Activated CD4-positive, alpha-beta memory T cell treated with anti-CD3 and anti-CD28 coated beads for 36 hours (primary cell): ENCODE measurements at regions not wholly inside any gene's neighbourhood (a gene's known extent, or its start where the extent isn't known, plus 50 kb on each side); places are given as distances from the start of the nearest gene placed in this dataset.
"Not testable (repeated sequence)": the region's sequence is repeated elsewhere in the genome, so short reads cannot be mapped to it uniquely, and the experiment has no call there.

Experiments
- CTCF ChIA-PET: fragments of 350-600 bp; sonication (Branson Sonifier 250); formaldehyde crosslinking; loops from one replicate; lab custom pipeline; 2021; ENCODE audit warnings: antibody characterized with exemption, inconsistent platforms; lab: Charles Lee
- POLR2A ChIA-PET: fragments of 350-600 bp; sonication (Branson Sonifier 250); formaldehyde crosslinking; loops from one replicate; lab custom pipeline; 2021; ENCODE audit warnings: antibody characterized with exemption; lab: Charles Lee
- DNase-seq: peaks from one replicate; pipeline ENCODE4 v3.0.0-alpha.2; 2020
- H3K27ac Mint-ChIP-seq: one replicate; pipeline ENCODE4 v1.8.0; 2021; ENCODE audit warnings: mixed read lengths
- H3K27me3 Mint-ChIP-seq: one replicate; pipeline ENCODE4 v1.8.0; 2021; ENCODE audit warnings: mixed read lengths
- H3K36me3 Mint-ChIP-seq: one replicate; pipeline ENCODE4 v1.8.0; 2021; ENCODE audit warnings: mixed read lengths
- H3K4me1 Mint-ChIP-seq: one replicate; pipeline ENCODE4 v1.8.0; 2021; ENCODE audit warnings: low read depth, mixed read lengths
- H3K4me3 Mint-ChIP-seq: one replicate; pipeline ENCODE4 v1.8.0; 2021; ENCODE audit warnings: mild to moderate bottlenecking, mixed read lengths
- H3K9me3 Mint-ChIP-seq: one replicate; pipeline ENCODE4 v1.8.0; 2021; ENCODE audit warnings: mixed read lengths
- intact Hi-C: fragments of 100-400 bp; cut with micrococcal nuclease; formaldehyde crosslinking; loops from one replicate; pipeline ENCODE4 v1.15.1; 2023

DNA sequence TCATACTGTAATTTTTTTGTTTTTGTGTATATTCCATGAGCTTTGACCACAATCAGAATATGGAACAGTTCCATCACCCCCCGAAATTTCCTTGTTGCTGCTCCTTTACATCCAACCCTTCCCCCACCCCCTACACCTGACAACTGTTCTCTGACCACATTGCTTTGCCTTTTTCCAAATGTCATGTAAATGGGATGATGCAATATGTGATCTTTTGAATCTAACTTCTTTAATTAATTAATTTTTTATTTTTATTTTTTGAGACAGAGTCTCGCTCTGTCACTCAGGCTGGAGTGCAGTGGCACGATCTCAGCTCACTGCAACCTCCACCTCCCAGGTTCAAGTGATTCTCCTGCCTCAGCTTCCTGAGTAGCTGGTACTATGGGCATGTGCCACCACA, 192.9 kb upstream of the MYL2 start:
- H3K27ac Mint-ChIP-seq, H3K36me3 Mint-ChIP-seq, POLR2A ChIA-PET, H3K9me3 Mint-ChIP-seq, H3K4me3 Mint-ChIP-seq, CTCF ChIA-PET, H3K27me3 Mint-ChIP-seq, intact Hi-C loops, DNase-seq, H3K4me1 Mint-ChIP-seq: not testable (repeated sequence)

GRCh38 chr12:111112311-111113098, 192.1 kb upstream of the MYL2 start:
- Mint-ChIP-seq H3K36me3 (no peaks in the 10 kb centered on the region), H3K4me3 (no peak overlapping the region), H3K27me3 (peaks cover 2% of the 10 kb centered on the region), H3K4me1 (peaks cover 2% of the 10 kb centered on the region), H3K27ac (no peak overlapping the region), H3K9me3 (no peaks in the 10 kb centered on the region)
- CTCF ChIA-PET, result no interaction called here
- DNase-seq, result no peak
- POLR2A ChIA-PET, result no interaction called here
- intact Hi-C loops, result no loop called here

DNA sequence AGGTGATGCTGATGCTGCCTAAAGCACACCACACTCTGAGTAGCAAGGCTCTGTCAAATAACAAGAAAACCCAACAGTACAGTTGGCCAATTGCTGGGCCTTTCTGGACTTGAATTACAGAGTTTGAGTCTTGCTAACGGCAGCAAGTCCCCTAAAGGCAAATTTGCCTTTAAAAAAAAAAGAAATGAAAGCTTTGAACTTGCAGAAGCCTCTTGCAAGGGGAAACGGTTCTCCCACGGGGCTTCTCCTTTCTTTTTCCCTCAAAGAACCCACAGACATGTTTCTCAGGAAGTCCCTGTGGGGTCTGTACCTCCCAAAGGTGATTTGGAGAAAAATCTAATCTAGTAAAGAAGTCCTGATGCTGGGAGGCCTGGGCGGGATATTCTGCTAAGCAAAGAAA, 191.3 kb upstream of the MYL2 start:
- no peaks in the 10 kb centered on the region for H3K36me3 Mint-ChIP-seq
- no peak overlapping the region for H3K4me3 Mint-ChIP-seq
- peaks cover 3% of the 10 kb centered on the region for H3K27me3 Mint-ChIP-seq
- ChIA-PET CTCF (no interaction called here), POLR2A (no interaction called here)
- H3K9me3 Mint-ChIP-seq, result no peaks in the 10 kb centered on the region
- H3K27ac Mint-ChIP-seq, result no peak overlapping the region
- DNase-seq, result no peak
- intact Hi-C loops, result no loop called here
- peaks cover 2% of the 10 kb centered on the region for H3K4me1 Mint-ChIP-seq

GRCh38 chr12:111110556-111110955, 190.2 kb upstream of the MYL2 start:
- ChIA-PET POLR2A (no interaction called here), CTCF (no interaction called here)
- Mint-ChIP-seq H3K27me3 (peaks cover 6% of the 10 kb centered on the region), H3K27ac (no peak overlapping the region), H3K4me3 (no peak overlapping the region), H3K9me3 (no peaks in the 10 kb centered on the region), H3K4me1 (peaks cover 2% of the 10 kb centered on the region), H3K36me3 (no peaks in the 10 kb centered on the region)
- no peak for DNase-seq
- intact Hi-C loops, result no loop called here

DNA sequence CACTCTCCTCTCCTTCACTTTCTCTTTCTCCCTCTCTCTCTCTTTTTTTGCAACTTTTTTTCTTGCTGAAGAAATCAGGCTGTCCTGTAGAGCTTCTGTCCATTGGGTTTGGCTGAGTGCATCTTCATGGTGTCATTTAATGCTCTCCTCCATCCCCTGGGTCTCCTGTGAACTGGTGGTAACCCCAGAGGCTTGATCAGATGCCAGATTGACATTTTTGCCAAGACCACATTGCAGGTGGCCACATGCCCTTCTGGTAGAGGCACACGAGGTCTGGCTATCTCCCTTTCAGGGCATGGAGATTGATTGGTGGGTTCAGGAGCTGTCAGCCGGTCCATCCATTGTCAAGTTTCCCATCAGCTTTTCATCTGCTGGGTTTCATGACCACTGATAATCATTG, 188.3 kb upstream of the MYL2 start:
- intact Hi-C loops, result no loop called here
- CTCF ChIA-PET, result interaction anchor here (0.6 kb wide), 1 partner anchor 15 kb away, joined by 3 read pairs; no protein-coding TSS in a partner anchor
- H3K27ac Mint-ChIP-seq, result no peak overlapping the region
- H3K4me3 Mint-ChIP-seq, result no peak overlapping the region
- POLR2A ChIA-PET, result no interaction called here
- H3K9me3 Mint-ChIP-seq, result no peaks in the 10 kb centered on the region
- no peak for DNase-seq
- H3K27me3 Mint-ChIP-seq, result peaks cover 6% of the 10 kb centered on the region
- peaks cover 2% of the 10 kb centered on the region for H3K4me1 Mint-ChIP-seq
- no peaks in the 10 kb centered on the region for H3K36me3 Mint-ChIP-seq

DNA sequence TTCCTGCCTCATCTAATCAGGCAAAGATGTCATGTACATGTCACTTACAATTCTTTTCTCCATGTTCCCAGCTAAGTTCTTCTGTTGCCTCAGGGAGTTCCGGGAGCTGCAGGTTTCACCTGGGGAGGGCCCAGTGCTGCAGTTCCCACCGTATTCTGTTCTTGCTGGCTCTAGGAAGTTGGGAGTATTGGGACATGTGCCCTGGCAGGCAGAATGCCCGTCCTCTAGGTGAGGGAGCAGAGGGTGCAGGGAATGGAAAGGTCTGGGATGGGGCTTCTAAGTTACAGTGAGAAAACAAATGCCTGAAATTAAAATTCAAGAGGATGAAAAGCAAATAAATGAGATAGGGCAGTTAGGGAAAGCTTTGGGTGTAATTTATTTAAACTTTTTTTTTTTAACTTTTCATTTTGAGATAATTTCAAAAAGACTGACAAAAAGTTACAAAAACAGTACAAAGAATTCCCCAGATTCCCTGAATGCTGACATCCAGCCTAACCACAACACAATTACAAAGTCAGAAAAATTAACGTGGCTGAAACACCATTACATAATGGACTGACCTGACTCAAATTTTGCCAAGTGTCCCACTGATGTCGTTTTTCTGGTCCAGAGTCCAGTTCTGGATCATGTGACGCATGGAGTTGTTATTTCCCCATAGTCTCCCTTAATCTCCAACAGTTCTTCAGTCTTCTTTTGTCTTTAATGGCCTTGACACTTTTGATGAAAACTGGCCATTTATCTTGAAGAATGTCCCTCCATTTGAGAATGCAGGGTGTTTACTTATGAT, 187.2 kb upstream of the MYL2 start:
- ChIA-PET CTCF (interaction anchor here (0.6 kb wide), 1 partner anchor 26 kb away, joined by 3 read pairs; no protein-coding TSS in a partner anchor), POLR2A (no interaction called here)
- H3K4me1 Mint-ChIP-seq, result peaks cover 2% of the 10 kb centered on the region
- H3K27ac Mint-ChIP-seq, result no peak overlapping the region
- no peaks in the 10 kb centered on the region for H3K9me3 Mint-ChIP-seq
- H3K4me3 Mint-ChIP-seq, result no peak overlapping the region
- no peak for DNase-seq
- no peaks in the 10 kb centered on the region for H3K36me3 Mint-ChIP-seq
- peaks cover 6% of the 10 kb centered on the region for H3K27me3 Mint-ChIP-seq
- intact Hi-C loops, result no loop called here

GRCh38 chr12:111105294-111105693, 184.9 kb upstream of the MYL2 start:
- H3K9me3 Mint-ChIP-seq, result no peaks in the 10 kb centered on the region
- no peak overlapping the region for H3K4me3 Mint-ChIP-seq
- H3K27ac Mint-ChIP-seq, result no peak overlapping the region
- CTCF ChIA-PET, result interaction anchor here (0.6 kb wide), 1 partner anchor 207 kb away, joined by 5 read pairs; no protein-coding TSS in a partner anchor
- no peaks in the 10 kb centered on the region for H3K36me3 Mint-ChIP-seq
- H3K4me1 Mint-ChIP-seq, result no peaks in the 10 kb centered on the region
- H3K27me3 Mint-ChIP-seq, result peaks cover 6% of the 10 kb centered on the region
- DNase-seq, result no peak
- POLR2A ChIA-PET, result no interaction called here
- intact Hi-C loops, result no loop called here

GRCh38 chr12:111103583-111103982, 183.2 kb upstream of the MYL2 start:
- intact Hi-C loops, result no loop called here
- ChIA-PET POLR2A (no interaction called here), CTCF (no interaction called here)
- H3K36me3 Mint-ChIP-seq, result no peaks in the 10 kb centered on the region
- no peaks in the 10 kb centered on the region for H3K9me3 Mint-ChIP-seq
- no peak overlapping the region for H3K4me3 Mint-ChIP-seq
- H3K4me1 Mint-ChIP-seq, result no peaks in the 10 kb centered on the region
- no peak overlapping the region for H3K27ac Mint-ChIP-seq
- no peak for DNase-seq
- H3K27me3 Mint-ChIP-seq, result peaks cover 4% of the 10 kb centered on the region

DNA sequence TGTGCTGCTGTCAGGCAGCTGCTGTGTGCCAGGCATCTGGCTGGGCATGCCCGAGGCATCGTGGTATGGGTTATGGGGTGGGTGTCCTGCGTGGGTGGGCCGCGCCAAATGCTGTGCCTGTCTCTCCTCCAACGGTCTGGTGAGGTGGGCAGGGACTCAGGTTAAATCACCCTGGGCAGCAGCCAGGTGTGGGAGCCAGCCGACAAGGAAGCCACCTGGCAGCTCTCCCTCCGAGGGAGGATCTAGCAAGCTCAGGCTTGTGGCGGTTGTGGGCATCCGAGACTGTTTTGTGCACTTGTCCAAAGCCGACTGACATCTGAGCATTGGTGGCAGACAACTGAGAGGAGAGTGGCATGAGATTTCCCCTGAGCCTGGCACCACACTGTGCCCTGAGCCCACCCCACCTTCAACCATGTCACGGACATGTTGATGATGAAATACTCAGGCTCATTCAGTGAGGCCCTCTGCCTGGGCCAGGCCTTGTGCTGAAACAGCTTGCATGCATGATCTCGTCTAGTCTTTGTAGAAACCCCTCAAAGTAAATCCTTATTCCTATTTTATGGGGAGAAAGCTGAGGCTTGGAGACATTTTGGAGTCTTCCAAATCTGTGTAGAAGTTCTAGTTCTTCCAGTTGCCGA, 181.8 kb upstream of the MYL2 start:
- H3K27me3 Mint-ChIP-seq, result peaks cover 4% of the 10 kb centered on the region
- intact Hi-C loops, result no loop called here

GRCh38 chr12:111101003-111101402, 180.6 kb upstream of the MYL2 start:
- CTCF ChIA-PET, result no interaction called here
- Mint-ChIP-seq H3K27me3 (no peaks in the 10 kb centered on the region), H3K27ac (no peak overlapping the region), H3K36me3 (no peaks in the 10 kb centered on the region), H3K9me3 (no peaks in the 10 kb centered on the region), H3K4me1 (no peaks in the 10 kb centered on the region), H3K4me3 (no peak overlapping the region)
- no peak for DNase-seq
- POLR2A ChIA-PET, result no interaction called here
- intact Hi-C loops, result no loop called here

More for the DNA sequence above, 181.8 kb upstream of the MYL2 start:
- no peaks in the 10 kb centered on the region for H3K36me3 Mint-ChIP-seq
- ChIA-PET POLR2A (no interaction called here), CTCF (no interaction called here)
- H3K9me3 Mint-ChIP-seq, result no peaks in the 10 kb centered on the region
- H3K4me3 Mint-ChIP-seq, result no peak overlapping the region
- no peak for DNase-seq
- no peaks in the 10 kb centered on the region for H3K4me1 Mint-ChIP-seq
- no peak overlapping the region for H3K27ac Mint-ChIP-seq

GRCh38 chr12:111100554-111100953, 180.2 kb upstream of the MYL2 start:
- intact Hi-C loops, result no loop called here
- H3K27ac Mint-ChIP-seq, result no peak overlapping the region
- H3K36me3 Mint-ChIP-seq, result no peaks in the 10 kb centered on the region
- H3K4me1 Mint-ChIP-seq, result no peaks in the 10 kb centered on the region
- DNase-seq, result no peak
- no peaks in the 10 kb centered on the region for H3K27me3 Mint-ChIP-seq
- ChIA-PET CTCF (no interaction called here), POLR2A (no interaction called here)
- H3K4me3 Mint-ChIP-seq, result no peak overlapping the region
- no peaks in the 10 kb centered on the region for H3K9me3 Mint-ChIP-seq

- no peak for DNase-seq
- H3K9me3 Mint-ChIP-seq, result no peaks in the 10 kb centered on the region
- no peaks in the 10 kb centered on the region for H3K4me1 Mint-ChIP-seq
- ChIA-PET POLR2A (no interaction called here), CTCF (no interaction called here)
- intact Hi-C loops, result no loop called here
- H3K27ac Mint-ChIP-seq, result no peak overlapping the region
- H3K27me3 Mint-ChIP-seq, result no peaks in the 10 kb centered on the region
- H3K36me3 Mint-ChIP-seq, result no peaks in the 10 kb centered on the region
- no peak overlapping the region for H3K4me3 Mint-ChIP-seq
Measured at GRCh38 chr12:111100003-111100402, 179.6 kb upstream of the MYL2 start.
